GM10248 (cell line): ENCODE measurements at regions not wholly inside any gene's neighbourhood (a gene's known extent, or its start where the extent isn't known, plus 50 kb on each side); places are given as distances from the start of the nearest gene placed in this dataset.

ENCODE experiments used
- CTCF ChIA-PET: fragments of 300-600 bp; sonication (Branson Sonifier 250); formaldehyde crosslinking; extraction: SDS; loops from one replicate; lab custom pipeline; 2021; ENCODE audit warnings: antibody characterized with exemption; lab: Yijun Ruan, JAX
- POLR2A ChIA-PET: fragments of 350-650 bp; sonication (Branson Sonifier 250); formaldehyde crosslinking; extraction: SDS; loops from one replicate; lab custom pipeline; 2020; ENCODE audit warnings: antibody characterized with exemption; lab: Yijun Ruan, JAX
- DNase-seq: peaks from one replicate; pipeline ENCODE4 v3.0.0; 2012; ENCODE audit errors: extremely low spot score
- TF ChIP-seq, protein P1 (sequence below): IDR thresholded peaks from 2 replicates; pipeline ENCODE4 v1.5.1; 2012; ENCODE audit warnings: mild to moderate bottlenecking, low read depth; ENCODE audit errors: extremely low read depth, missing control alignments, control extremely low read depth

DNA sequence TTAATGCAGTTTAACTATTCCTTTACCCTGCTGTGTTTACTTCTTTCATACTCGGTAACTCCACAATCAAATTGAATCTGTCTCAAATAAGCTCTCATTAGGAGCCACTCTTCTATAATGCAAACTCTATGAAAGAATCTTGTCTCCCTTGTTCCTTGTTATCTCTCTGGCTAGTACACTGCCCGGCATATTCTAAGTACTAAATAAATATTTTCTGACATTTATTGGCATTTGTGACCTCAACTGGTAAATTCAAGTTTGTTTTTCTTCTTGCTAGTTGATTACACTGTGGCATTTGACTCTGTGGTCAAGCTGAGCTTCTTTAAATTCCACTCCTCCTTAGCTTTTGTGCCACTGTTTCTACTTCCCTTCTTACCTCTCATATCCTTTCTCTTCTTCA lies 237.6 kb upstream of the KHDRBS2 start:
- no peak for DNase-seq
- TF ChIP-seq, protein P1, sequence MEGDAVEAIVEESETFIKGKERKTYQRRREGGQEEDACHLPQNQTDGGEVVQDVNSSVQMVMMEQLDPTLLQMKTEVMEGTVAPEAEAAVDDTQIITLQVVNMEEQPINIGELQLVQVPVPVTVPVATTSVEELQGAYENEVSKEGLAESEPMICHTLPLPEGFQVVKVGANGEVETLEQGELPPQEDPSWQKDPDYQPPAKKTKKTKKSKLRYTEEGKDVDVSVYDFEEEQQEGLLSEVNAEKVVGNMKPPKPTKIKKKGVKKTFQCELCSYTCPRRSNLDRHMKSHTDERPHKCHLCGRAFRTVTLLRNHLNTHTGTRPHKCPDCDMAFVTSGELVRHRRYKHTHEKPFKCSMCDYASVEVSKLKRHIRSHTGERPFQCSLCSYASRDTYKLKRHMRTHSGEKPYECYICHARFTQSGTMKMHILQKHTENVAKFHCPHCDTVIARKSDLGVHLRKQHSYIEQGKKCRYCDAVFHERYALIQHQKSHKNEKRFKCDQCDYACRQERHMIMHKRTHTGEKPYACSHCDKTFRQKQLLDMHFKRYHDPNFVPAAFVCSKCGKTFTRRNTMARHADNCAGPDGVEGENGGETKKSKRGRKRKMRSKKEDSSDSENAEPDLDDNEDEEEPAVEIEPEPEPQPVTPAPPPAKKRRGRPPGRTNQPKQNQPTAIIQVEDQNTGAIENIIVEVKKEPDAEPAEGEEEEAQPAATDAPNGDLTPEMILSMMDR, result no peak
- POLR2A ChIA-PET, result no interaction called here
- CTCF ChIA-PET, result interaction anchor here (1.5 kb wide), 1 partner anchor 205 kb away, joined by 3 read pairs; no protein-coding TSS in a partner anchor

DNA sequence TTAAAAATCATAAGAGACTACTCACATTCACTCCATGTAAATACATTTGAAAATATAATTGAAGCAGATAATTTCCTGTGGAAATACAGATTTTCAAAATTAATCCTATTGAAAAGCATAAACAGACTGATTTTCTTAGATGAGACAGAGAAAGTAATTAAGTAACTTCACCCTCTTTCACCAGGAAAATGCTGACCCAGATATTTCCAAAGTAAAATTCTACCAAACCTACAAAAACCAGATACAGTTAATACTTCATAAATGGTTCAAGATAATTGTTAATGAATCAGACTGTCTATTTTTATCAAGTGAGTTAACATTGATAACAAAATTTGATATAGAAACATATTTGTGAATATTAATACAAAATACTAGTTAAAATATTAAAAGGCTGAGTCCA lies 233.5 kb upstream of the KHDRBS2 start:
- TF ChIP-seq, protein P1, result no peak
- ChIA-PET POLR2A (no interaction called here), CTCF (no interaction called here)
- no peak for DNase-seq

DNA sequence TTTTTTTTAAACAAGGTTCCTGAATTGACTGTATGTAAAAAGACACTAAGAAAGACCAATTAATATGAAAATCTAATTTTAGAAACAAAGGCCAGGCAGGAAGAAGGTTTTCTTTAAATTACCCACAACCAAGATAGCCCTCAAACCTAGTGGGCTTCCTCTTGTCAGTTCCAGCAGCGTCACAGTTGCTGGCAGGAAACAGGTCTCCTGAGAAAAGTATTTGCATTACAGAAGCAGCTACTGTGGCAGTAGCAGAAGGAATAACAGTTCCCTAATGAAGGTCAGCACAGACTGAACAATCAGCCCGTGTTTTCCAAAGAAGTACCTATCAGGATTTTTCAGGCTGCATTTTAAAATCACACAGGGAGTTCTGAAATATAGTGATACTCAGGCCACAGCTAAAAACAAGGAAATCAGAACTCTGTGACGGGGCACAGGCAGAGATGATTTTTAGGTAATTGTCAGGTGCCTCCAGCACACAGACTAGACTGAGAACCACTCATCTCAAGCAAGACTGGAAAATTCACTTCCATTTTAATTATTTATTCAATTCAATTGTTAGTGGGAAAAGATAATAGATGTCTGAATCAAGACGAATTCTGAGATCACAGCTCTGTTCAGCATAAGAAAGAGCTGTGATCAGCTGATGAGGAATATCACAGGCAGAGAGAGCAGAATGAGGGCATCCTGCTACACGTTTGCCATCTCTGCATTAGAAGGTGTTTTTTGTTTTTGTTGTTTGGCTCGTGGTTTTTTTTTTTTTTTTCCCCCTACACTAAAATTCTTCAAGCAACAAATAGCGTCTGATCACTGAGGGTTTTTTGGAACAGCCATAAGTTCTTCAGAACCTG lies 230.5 kb upstream of the KHDRBS2 start:
- TF ChIP-seq, protein P1, result no peak
- CTCF ChIA-PET, result no interaction called here
- DNase-seq, result no peak
- POLR2A ChIA-PET, result no interaction called here

DNA sequence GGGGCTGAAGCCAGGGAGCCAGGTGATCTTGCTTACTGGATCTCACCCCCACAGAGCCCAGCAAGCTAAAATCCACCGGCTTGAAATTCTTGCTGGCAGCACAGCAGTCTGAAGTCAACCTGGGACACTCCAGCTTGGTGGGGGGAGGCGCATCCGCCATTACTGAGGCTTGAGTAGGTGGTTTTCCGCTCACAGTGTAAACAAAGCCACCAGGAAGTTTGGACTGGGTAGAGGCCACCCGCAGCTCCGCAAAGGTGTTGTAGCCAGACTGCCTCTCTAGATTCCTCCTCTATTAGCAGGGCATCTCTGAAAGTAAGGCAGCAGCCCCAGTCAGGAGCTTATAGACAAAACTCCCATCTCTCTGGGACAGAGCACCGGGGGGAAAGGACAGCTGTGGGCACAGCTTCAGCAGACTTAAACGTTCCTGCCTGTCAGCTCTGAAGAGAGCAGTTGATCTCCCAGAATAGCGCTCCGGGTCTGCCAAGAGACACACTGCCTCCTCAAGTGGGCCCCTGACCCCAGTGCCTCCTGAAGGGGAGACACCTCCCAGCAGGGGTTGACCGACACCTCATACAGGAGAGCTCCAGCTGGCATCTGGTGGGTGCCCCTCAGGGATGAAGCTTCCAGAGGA lies 206.3 kb upstream of the KHDRBS2 start:
- ChIA-PET POLR2A (no interaction called here), CTCF (no interaction called here)
- TF ChIP-seq, protein P1, result no peak
- no peak for DNase-seq

DNA sequence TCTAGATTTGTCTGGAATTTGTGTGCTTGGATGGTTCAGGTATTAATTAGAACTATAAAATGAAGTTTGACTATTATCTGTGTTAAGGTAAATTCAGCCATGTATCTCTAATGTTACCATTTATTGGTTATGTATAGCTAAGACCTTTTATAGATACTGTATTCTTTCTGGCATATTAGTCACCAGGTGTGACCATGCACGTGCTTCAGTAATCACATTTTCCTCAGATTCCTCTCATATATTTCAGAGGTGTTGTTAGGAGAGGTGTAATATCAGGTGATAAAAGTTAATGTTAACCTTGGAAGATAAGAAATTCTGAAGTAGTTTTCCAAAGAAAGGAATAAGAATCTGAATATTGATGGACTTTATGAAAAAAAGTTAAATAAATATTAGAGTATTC lies 194.5 kb upstream of the KHDRBS2 start:
- no peak for DNase-seq
- POLR2A ChIA-PET, result no interaction called here
- CTCF ChIA-PET, result no interaction called here
- TF ChIP-seq, protein P1, result no peak

DNA sequence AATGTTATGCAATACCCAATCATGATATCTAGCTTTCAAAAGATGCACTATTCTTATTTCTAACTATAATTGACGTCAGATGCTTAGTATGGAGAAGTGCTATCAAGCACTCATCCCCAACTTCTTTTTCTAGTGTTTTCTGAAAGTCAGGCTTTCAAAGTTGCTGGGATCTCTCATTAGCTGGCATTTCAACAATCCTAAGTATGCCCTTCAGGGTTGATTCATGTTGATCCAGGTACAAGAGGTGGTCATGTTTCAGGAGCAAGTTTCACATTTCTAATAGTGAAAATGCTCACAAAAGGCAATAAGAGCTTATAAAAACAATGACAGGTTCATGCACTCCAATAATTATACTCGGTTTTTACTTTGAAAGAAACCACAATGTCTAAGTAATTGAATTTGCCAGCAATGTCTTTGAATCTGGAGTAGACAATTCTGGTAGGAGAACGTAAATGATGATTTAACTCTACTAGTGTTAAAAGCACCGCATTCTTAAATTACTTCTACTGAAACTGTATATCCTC lies 193.7 kb upstream of the KHDRBS2 start:
- ChIA-PET CTCF (no interaction called here), POLR2A (no interaction called here)
- DNase-seq, result no peak
- TF ChIP-seq, protein P1, result no peak
